ENCODE measurements at regions not wholly inside any gene's neighbourhood (a gene's known extent, or its start where the extent isn't known, plus 50 kb on each side); places are given as distances from the start of the nearest gene placed in this dataset.

DNA sequence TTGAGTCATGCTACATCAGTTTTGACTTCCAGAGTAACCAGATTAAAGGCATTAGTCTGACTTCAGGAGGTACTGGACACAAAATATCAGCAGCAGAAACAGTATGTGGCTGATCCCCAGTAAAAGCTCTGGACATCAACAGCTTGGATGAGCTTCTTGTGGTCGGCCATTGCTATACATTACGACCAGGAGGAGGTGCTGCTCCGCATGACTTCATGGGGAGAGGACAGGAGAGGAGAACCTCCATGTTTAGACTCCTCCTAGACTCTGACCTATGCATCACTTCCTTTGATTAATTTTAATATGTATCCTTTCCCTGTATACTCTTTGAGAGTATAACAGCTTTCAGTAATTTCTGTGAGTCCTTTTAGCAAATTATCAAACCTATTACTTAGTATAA, 285.6 kb upstream of the ARHGEF26 start:
- H3K4me3 Mint-ChIP-seq = no peak overlapping the region
- peaks cover 7% of the 10 kb centered on the region for H3K9me3 Mint-ChIP-seq
- H3K27ac Mint-ChIP-seq = no peak overlapping the region
- TF ChIP-seq, protein P1, sequence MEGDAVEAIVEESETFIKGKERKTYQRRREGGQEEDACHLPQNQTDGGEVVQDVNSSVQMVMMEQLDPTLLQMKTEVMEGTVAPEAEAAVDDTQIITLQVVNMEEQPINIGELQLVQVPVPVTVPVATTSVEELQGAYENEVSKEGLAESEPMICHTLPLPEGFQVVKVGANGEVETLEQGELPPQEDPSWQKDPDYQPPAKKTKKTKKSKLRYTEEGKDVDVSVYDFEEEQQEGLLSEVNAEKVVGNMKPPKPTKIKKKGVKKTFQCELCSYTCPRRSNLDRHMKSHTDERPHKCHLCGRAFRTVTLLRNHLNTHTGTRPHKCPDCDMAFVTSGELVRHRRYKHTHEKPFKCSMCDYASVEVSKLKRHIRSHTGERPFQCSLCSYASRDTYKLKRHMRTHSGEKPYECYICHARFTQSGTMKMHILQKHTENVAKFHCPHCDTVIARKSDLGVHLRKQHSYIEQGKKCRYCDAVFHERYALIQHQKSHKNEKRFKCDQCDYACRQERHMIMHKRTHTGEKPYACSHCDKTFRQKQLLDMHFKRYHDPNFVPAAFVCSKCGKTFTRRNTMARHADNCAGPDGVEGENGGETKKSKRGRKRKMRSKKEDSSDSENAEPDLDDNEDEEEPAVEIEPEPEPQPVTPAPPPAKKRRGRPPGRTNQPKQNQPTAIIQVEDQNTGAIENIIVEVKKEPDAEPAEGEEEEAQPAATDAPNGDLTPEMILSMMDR (IDR thresholded peaks at IDR 0.05; ENCODE audit: unreplicated experiment) = no peak
- H3K4me1 Mint-ChIP-seq = no peaks in the 10 kb centered on the region
- H3K27me3 Mint-ChIP-seq (ENCODE audit: low read depth) = peaks cover 5% of the 10 kb centered on the region
- H3K36me3 Mint-ChIP-seq = no peaks in the 10 kb centered on the region
- DNase-seq (ENCODE audit: low spot score in 2 of 2, unreplicated experiment in 2 of 2) = no peak

GRCh38 chr3:153840487-153840886, 280.7 kb upstream of the ARHGEF26 start:
- H3K27me3 Mint-ChIP-seq (ENCODE audit: low read depth) = peaks cover 7% of the 10 kb centered on the region
- no peak for DNase-seq (ENCODE audit: low spot score in 2 of 2, unreplicated experiment in 2 of 2)
- no peak overlapping the region for H3K27ac Mint-ChIP-seq
- no peaks in the 10 kb centered on the region for H3K36me3 Mint-ChIP-seq
- no peak overlapping the region for H3K4me3 Mint-ChIP-seq
- TF ChIP-seq, protein P1 (IDR thresholded peaks at IDR 0.05; ENCODE audit: unreplicated experiment) = no peak
- peaks cover 11% of the 10 kb centered on the region for H3K9me3 Mint-ChIP-seq
- no peaks in the 10 kb centered on the region for H3K4me1 Mint-ChIP-seq

- no peaks in the 10 kb centered on the region for H3K36me3 Mint-ChIP-seq
- DNase-seq (ENCODE audit: low spot score in 2 of 2, unreplicated experiment in 2 of 2) = no peak
- peaks cover 11% of the 10 kb centered on the region for H3K27me3 Mint-ChIP-seq (ENCODE audit: low read depth)
- TF ChIP-seq, protein P1 (IDR thresholded peaks at IDR 0.05; ENCODE audit: unreplicated experiment) = no peak
- H3K4me1 Mint-ChIP-seq = no peaks in the 10 kb centered on the region
- H3K27ac Mint-ChIP-seq = no peak overlapping the region
- peaks cover 11% of the 10 kb centered on the region for H3K9me3 Mint-ChIP-seq
- H3K4me3 Mint-ChIP-seq = no peak overlapping the region
Measured at GRCh38 chr3:153843994-153844393, 277.2 kb upstream of the ARHGEF26 start.

DNA sequence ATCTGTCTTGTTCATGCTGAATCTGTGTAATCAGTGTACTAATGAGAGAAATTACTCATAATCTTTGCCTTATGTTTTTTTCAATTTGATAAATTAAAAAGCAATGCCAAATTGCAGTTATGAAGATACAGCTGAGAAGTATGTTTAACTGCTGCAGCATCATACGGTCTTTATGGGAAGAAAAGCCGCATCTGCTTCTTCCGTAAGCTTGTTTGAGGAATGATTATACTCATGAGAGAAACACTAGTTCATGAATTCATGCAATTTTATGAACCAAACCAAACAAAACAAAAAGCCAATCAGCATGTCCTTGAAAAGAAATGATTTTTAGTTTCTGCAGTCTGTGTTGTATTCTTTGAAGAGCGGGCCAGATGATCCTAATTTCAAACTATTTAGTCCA, 275.9 kb upstream of the ARHGEF26 start:
- no peak for DNase-seq (ENCODE audit: low spot score in 2 of 2, unreplicated experiment in 2 of 2)
- Mint-ChIP-seq H3K9me3 (peaks cover 10% of the 10 kb centered on the region), H3K4me3 (no peak overlapping the region), H3K27me3 (ENCODE audit: low read depth) (peaks cover 11% of the 10 kb centered on the region), H3K4me1 (no peaks in the 10 kb centered on the region), H3K36me3 (no peaks in the 10 kb centered on the region), H3K27ac (no peak overlapping the region)
- TF ChIP-seq, protein P1 (IDR thresholded peaks at IDR 0.05; ENCODE audit: unreplicated experiment) = no peak

GRCh38 chr3:153848702-153849101, 272.5 kb upstream of the ARHGEF26 start:
- DNase-seq (ENCODE audit: low spot score in 2 of 2, unreplicated experiment in 2 of 2) = no peak
- TF ChIP-seq, protein P1 (IDR thresholded peaks at IDR 0.05; ENCODE audit: unreplicated experiment) = no peak
- no peaks in the 10 kb centered on the region for H3K4me1 Mint-ChIP-seq

DNA sequence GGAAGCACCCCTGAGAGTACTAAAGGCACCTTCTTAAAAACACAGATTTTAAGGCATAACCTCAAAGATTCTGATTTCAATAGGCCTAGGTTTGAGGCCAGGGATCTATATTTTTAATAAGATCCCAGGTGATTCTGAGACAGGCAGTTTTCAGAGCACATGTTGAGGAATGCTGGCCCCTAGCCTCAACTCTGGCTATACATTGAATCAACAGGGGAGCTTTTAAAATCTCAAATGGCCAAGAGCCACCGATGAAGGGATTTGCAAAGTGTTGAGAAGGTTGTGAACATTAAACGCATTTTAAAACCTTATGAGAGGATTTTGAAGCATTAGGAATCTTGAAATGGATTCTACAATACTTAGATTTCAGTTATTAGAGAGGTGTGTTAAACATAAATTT, 268.8 kb upstream of the ARHGEF26 start:
- Mint-ChIP-seq H3K36me3 (no peaks in the 10 kb centered on the region), H3K27me3 (ENCODE audit: low read depth) (peaks cover 7% of the 10 kb centered on the region), H3K9me3 (no peaks in the 10 kb centered on the region), H3K4me1 (peaks cover 11% of the 10 kb centered on the region), H3K27ac (no peak overlapping the region), H3K4me3 (no peak overlapping the region)
- TF ChIP-seq, protein P1 (IDR thresholded peaks at IDR 0.05; ENCODE audit: unreplicated experiment) = no peak
- no peak for DNase-seq (ENCODE audit: low spot score in 2 of 2, unreplicated experiment in 2 of 2)

More at GRCh38 chr3:153848702-153849101, 272.5 kb upstream of the ARHGEF26 start:
- Mint-ChIP-seq H3K27ac (no peak overlapping the region), H3K9me3 (no peaks in the 10 kb centered on the region), H3K27me3 (ENCODE audit: low read depth) (peaks cover 13% of the 10 kb centered on the region), H3K36me3 (no peaks in the 10 kb centered on the region), H3K4me3 (no peak overlapping the region)
